H54 (cell line): ENCODE measurements at regions not wholly inside any gene's neighbourhood (a gene's known extent, or its start where the extent isn't known, plus 50 kb on each side); places are given as distances from the start of the nearest gene placed in this dataset.

ENCODE experiments used
- DNase-seq: peaks from one replicate; pipeline ENCODE4 v3.0.0; 2011; ENCODE audit warnings: low spot score, mixed read lengths; ENCODE audit not compliant: insufficient read length
- FAIRE-seq: peaks from 3 replicates; lab custom pipeline; 2011; peaks lifted over from hg19 to GRCh38; lab: Jason Lieb, UNC
- POLR2A ChIP-seq: IDR thresholded peaks from 2 replicates; pipeline ENCODE4 v1.6.1; 2011; ENCODE audit warnings: low read depth, mild to moderate bottlenecking, low read length

DNA sequence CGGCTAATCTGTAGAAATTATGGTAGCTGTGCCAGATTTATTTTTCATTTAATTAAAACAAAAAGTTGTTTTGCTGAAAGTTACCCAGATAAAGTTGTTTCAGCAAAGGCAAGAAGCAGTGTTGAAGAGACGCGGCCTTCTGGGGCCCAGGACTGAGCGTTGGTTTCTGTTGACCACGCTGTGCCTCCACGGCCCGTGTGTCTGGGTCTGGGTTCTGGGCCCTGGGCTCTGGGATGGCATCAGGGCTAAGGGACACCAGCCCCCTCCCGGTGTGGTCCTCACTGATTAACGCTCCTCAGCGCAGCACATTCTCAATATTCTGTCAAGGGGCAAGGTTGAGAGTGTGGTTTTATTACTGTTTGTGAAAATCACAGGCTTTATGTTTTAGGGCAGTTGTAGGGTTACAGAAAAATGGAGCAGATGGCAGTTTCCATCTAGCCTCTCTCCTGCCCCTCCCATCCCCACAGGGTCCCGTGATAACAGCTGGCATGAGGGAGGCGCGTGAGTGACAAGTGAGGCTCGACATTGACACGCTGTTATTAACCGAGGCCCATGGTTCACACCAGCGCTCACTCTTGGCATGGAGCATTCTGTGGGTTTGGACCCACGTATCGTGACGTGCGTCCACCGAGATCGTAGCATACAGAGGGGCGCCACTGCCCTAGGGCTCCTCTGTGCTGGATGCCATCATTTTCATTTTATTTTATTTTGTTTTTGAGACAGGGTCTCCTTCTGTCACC is 1231.4 kb downstream of the BRD1 start:
- DNase-seq (no peak), FAIRE-seq (no peak)
- TF ChIP-seq POLR2A, result no peak

DNA sequence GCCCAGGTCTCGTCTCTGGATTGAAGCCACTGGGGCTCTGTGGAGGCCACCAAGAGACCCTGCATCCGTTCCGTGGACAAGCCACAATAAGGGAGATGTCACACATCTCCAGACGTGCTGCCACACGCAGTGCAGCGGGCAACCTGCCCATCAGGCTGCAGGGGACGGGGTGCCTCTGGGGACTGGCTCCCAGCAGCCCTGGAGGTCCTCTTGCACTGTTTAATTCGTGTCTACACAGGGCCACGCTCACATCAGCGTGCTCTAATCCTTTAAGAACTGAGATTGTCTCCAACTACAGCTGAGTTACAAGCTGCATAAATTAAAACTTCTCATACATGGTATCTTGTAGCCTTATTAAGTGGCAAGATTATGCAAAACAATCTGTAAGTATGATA is 1232.2 kb downstream of the BRD1 start:
- FAIRE-seq, result no peak
- no peak for DNase-seq
- no peak for TF ChIP-seq POLR2A

DNA sequence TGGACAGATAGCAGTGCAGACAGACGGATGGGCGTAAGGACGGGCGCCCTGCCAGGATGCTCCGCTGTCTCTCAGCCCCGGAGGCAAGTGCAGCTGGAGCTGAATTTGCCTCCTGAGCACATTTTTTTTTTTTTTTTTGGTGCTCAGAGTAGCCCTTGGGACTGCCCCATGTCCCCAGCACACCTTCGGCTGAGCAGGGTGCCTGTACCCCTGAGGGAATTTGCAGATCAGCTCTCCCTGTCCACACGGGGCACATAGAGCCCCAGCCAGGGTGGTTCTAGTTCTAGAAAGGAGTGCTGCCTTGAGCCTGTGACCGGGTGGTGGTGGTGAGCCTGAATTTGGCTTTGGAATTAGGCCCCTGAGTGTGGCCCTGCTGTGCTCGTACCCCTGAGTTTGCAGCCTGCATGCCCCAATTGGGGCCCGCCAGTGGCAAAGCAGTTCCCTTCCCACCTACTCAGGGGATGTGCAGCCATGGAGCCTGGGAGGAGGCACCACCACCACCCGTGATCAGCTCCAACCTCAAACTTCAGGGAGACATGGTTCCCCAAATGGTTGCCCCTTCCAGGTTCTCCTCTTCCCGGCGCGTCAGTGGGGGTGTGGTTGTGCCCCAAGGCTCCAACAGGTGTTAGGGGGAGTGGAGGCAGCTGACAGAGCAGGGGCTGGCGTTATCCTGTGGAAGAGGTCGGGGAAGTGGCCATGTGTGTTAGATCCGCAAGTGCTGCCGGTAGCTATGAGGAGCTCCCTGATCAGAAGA is 1232.7 kb downstream of the BRD1 start:
- FAIRE-seq (no peak), DNase-seq (no peak)
- no peak for TF ChIP-seq POLR2A

DNA sequence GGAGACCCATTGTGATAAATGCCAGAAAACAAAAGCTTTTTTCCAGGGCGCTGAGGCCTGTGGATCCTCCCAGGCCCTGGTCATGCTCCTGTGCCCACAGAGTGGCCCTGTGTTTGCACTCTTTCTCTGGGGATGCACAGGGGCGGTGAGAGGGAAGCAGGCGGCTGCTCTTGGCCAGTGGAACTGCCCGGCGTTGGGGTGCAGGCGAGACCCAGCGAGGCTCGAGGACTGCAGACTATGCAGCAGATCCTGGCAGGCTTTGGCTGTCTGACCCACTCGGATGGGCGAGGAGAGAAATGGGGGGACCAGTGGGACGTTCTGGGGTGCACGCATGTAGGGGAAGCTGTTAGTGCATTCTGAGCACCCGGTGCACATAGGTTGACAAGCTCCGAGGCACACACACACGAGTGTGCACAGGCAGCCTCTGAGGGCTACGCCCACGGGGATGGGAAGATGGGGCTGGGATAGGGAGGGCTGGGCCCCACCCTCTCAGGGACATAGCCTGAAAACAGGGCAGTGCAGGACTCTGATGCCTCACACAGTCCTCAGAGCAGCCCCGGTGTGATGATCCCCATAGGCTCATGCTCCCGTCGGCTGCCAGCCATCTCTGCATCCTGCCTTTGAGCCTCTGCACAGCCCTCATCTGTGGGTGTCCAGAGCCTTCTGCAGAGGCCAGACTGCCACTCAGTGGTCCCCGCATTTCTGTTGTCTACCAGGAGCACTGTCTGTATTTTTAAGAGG is 1233.5 kb downstream of the BRD1 start:
- no peak for TF ChIP-seq POLR2A
- FAIRE-seq (no peak), DNase-seq (no peak)

DNA sequence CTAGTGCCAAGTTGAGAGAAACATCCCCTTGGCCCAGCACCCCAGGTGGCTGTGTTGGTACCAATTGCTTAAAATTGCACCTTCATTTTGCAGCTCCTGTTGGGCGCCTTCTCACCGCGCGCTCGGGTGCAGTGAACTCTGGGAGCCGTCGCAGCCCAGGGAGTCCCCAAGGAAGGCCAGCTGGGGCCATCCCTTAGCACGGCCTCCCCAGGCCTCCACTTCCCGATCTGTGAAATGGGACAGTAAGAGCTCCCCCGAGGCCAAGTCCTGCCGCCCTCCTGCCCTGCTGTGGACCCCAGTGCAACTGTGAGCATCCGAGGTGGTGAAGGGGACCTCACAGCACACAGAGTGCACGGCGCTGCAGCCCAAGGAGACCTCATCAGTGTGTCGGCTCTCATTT is 1234.1 kb downstream of the BRD1 start:
- DNase-seq (no peak), FAIRE-seq (no peak)
- TF ChIP-seq POLR2A, result no peak

DNA sequence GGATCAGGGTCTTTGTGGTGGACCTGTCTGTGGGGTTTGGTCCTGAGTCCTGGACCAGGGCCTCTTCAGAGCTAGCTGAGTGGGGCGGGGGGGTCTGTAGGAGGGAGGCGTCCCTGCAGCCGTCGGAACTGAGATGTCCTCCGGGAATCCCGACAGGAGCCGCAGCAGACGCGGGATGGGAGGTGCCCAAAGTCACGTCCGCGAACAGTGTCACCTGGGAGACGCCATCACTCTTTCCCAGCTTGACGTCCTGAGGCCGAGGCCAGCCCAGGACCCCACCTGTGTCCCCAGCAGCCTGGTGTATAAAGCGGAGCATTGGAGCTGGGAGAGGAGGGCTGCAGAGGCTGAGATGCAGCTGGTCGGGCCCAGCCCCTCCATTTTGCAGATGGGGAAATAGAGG is 1234.7 kb downstream of the BRD1 start:
- FAIRE-seq (no peak), DNase-seq (no peak)
- no peak for TF ChIP-seq POLR2A

DNA sequence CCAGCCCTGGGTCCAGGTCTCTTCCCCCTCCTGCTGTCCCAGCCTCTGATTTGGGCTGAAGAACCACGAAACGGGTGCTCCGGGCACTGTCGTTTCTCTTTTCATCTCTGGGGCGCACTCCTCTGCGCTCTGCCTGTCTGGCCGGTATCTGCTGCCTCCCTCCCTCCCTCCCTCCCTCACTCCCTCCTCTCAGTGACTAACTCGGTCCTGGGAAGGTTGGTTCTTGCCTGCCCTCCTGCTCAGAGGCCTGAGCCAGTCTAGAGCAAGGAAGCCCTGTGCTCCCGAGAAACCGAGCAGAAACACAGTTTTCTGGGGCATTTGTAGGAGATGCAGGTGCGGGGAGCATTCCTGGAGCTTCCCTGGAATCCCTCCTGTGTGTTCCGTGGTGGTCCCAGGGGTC is 1235.2 kb downstream of the BRD1 start:
- FAIRE-seq (no peak), DNase-seq (no peak)
- no peak for TF ChIP-seq POLR2A

DNA sequence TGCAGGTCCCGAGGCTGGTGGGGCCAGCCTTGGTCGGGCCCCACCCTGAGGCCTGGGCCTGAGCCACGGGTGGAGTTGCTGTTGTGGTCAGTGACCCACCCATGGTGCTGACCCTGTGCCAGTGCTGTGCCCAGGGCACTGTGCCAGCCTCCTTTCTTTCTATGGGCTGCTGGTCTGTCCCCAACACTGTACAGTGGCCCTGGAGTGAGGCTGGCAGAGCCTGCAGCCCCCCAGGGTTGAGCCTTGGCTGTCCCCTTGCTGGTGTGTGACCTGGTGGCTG is 1235.7 kb downstream of the BRD1 start:
- no peak for FAIRE-seq
- no peak for DNase-seq
- no peak for TF ChIP-seq POLR2A

DNA sequence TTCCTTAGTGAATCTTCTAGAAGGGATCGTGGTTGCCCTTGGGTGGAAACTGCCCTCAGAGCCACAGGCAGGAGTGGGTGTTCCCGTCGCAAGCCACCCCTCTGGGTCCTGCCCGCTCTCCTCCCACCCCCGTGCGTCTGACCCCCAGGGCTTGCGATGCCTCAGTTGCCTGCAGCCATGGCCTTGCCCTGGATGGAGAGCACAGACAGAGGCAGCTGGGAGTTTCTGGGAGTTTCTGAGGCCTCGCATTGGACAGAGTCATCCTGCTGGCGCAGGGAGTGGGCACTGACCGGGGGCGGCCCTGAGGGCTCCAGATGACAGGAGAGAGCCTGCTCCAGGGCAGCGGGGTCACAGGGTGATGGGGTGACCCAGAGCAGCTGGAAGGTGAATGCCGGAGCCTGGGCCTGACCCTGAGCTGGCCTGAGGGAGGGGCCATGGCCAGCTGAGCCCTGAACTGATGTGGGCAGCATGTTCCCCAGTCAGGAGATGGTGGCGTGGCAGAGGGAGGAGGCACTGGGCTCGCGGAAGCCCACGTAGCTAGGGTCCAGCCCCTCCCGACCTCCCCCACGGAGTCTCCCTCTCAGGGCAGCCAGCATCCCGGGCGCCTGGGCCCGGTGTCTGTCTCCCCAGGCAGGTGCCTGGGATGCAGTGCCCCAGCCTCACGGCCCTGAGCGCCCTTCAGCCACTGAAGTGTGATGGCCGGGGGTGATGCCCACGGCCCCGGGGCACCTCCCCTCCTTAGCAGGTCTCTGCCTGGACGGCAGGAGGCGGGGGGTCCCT is 1236.2 kb downstream of the BRD1 start:
- DNase-seq (no peak), FAIRE-seq (no peak)
- TF ChIP-seq POLR2A, result no peak

DNA sequence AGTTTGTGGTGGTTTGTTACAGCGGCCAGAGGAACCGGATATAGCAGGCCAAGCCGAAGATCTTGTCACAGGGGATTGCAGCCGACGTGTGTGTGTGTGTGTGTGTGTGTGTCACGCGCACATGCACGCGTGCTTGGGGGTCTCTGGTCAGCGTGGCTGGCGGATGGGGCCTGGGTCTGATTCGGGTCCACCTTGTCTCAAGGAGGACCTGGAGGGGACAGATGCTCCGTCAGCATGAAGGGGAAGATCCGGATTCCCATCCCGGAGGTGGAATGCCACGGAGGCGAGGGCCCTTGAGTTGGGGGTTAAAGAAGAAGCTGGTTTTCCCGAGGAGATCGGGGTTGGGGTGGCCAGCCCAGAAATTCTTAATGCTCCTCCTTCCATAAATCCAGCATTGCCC is 1237.8 kb downstream of the BRD1 start:
- no peak for DNase-seq
- FAIRE-seq, result no peak
- no peak for TF ChIP-seq POLR2A

DNA sequence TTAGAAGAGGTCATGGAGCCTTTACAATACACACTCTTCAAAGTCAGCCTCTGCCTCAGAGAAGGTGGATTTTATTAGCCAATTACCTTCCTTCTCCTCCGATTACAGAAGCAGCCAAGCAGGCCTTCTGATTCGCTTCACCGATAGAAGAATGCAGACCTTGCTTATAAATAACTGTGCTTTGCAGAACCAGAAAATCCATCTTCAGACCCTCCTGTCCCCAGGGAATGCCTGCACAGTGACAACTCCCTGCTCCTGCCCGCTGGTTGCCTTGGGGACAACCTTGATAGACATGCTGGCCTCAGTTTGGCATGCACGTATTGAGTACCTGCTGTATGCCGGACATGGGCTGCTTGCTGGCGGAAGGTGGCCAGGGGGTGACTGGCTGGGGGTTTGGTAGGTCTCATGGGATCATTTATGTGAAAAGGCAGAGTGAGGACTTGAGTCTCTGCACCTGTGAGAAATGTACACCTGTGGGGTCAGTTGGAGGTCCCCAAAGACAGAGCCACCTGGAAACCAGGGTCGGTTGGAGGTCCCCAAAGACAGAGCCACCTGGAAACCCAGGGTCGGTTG is 1238.7 kb downstream of the BRD1 start:
- FAIRE-seq (no peak), DNase-seq (no peak)
- TF ChIP-seq POLR2A, result no peak

DNA sequence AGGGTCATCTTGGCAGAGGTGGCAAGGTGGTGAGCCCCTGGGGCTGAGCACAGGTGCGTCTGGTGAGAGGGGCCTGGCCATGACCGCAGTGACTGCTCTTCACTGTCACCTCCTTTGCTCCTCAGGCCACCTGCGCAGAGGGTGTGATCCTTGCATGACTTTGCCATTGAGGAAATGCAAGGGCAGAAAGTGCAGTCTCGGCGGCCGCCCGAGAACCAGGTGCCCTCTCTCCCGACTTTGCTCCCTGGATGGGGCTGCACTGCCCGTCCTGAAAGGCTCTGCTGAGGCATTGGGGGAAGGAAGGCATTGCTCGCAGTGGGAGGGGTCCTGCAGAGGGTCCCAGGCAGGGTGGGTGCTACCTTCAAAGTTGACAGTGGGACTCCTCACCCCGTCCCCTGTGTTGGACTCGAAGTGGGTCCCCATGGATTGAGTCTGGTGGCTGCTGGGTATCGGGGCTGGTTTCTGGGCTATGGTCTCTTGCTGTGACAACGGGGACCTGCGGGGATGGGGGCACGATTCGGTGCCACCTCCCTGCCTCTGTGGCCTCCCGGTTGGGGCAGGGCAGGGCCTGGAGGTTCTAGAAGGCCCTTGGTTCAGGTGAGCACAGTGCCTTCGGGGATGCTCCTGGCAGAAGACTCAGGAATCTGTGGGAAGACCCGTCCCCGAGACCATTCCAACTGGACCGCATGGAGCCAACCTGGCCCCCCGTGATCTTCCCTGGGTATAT is 1239.4 kb downstream of the BRD1 start:
- DNase-seq (no peak), FAIRE-seq (no peak)
- TF ChIP-seq POLR2A, result no peak

DNA sequence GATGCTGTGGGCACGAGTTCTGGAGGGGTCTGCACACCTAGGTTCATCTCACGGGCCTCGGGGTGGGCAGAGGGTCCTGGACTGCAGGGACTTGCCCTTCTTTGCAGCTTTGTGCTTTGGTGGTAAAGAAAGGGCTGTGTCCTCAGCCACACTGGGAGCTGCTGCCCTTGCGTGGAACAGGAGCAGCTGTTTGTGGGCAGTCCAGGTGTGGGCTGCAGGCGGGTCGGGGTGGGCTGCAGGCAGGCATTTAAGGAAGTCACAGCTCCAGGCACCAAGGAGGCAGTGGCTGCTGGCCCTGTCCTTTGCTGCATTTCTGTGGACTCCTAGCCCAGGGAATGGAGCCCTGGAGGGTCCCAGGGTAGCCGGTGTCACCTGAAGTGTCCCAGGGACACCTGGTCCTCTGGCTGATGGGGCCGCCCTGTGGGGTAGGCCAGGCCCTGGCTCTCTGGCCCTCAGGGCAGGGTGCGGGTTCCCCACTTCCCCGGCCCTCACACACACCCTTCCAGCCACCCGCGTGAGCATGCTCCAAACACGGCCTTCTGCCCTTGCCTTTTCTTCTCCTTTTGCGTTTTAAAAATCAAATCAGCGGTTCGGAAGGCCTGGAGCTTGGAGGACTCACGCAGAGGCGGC is 1240.3 kb downstream of the BRD1 start:
- no peak for TF ChIP-seq POLR2A
- no peak for FAIRE-seq
- DNase-seq, result no peak
